ENCODE measurements at regions not wholly inside any gene's neighbourhood (a gene's known extent, or its start where the extent isn't known, plus 50 kb on each side); places are given as distances from the start of the nearest gene placed in this dataset.

DNA sequence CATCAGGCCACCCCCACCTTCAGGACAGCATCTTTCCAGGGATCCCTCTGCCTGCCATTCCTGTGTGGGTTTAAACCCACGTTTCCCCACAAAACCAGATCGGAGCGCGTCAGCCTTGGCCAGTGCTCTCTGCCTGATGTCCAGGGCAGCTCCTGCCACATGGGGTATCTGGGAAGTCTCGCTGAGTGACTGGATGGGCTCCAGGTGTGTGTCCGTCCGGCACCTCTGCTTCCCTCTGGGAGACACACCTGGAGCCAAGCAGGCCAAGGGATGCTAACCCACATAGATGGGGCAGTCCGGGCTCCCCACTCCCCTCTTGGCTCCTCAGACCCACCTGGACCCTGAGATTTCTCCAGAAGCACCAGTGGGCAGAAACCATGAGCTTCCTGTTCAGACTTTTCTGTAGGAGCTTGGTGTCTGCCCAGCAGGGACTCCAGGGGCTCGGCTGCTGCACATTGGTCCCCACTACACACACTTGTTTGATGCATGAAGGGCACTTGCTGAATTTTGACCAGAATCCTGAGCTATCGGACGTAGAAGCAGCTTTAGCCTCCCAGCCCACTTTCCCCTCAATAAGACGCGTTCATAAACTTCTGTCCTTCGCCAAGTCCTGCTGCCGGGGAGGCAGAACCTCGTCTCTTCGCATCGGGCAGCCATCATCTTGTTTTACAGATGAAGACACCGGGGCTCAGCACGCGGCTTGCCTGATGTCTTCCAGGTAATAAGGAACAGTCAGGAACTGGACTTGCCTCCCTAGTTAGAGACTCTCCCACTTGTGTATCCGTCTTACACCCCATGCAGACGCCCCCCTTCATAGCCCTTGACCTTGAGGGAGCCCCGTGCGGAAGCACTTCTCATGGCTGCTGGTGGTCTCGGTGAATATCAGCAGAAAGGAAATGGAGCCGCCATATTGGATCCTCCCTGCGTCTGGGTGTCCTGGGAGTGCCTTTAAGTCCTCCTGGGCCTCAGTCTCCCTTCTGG lies 91.6 kb upstream of the ZNF469 start:
- ATAC-seq (ENCODE audit: low read depth), result no peak
- Mint-ChIP-seq H3K27ac (no peak overlapping the region), H3K27me3 (peaks cover 15% of the 10 kb centered on the region), H3K9me3 (peaks cover 8% of the 10 kb centered on the region), H3K36me3 (peaks cover 2% of the 10 kb centered on the region), H3K4me3 (no peak overlapping the region), H3K4me1 (peaks cover 2% of the 10 kb centered on the region)
- DNase-seq (ENCODE audit: low spot score in 2 of 2), result no peak

DNA sequence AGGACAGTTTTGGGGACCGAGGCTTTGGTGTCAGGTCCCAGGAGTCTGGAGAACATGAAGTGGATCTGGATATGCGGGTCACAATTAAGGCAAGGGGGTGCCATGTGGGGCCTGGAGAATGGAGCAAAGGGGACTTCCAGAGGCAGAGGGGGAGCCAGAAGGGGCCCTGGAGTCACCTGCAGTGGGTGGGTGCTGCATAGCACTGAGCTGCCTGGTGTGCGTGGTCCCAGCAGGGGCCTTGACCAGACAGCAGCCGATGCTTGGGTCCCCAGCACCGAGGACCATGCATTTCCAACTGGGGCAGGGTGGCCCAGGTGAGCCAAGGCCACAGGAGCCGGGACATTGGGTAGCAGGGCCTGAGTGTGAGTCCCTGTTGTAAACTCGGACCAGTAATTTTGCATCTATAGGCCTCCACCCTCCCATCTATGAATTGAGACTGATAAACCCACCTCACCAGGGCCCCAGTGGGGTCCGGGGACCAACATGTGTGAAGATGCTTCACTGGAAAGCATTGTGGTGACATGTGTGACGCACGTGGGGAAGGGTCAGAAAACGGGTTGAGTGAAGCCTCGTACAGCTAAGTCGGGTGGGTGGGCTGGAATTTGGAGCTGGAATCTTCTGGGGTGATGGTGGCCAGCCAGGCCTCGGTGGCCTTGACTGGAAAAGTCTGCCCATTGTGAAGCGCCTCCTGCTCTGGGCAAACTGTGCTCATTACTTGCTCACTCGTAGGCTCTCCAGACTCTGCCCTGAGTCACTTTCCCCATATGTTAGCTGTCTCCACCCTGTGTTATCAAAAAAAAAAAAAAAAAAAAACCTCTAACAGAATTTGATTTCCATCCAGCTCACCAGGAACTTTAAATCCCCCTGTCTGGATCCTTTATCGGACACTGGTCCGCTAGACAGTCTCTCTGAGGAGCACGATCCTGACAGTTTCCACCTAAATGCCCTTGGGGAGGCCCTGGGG lies 90.5 kb upstream of the ZNF469 start:
- no peak for ATAC-seq (ENCODE audit: low read depth)
- H3K27ac Mint-ChIP-seq, result no peak overlapping the region
- H3K4me3 Mint-ChIP-seq, result no peak overlapping the region
- DNase-seq (ENCODE audit: low spot score in 2 of 2), result no peak
- peaks cover 15% of the 10 kb centered on the region for H3K27me3 Mint-ChIP-seq
- H3K9me3 Mint-ChIP-seq, result peaks cover 4% of the 10 kb centered on the region
- peaks cover 2% of the 10 kb centered on the region for H3K4me1 Mint-ChIP-seq
- H3K36me3 Mint-ChIP-seq, result peaks cover 2% of the 10 kb centered on the region

DNA sequence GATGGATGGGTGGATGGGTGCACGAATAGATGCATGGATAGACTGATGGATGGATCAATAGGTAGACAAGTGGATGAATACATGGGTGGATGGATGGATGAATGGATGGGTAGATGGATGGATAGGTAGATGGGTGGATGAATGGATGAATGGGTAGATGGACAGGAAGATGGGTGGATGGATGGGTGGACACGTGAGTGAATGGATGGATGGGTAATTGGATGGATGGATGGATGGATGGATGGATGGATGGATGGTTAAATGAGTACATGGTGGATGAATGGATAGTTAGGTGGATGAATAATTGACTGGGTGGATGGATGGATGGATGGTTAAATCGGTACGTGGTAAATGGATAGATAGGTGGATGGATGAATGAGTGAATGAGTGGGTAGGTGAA lies 89.7 kb upstream of the ZNF469 start:
- Mint-ChIP-seq H3K27me3 (peaks cover 16% of the 10 kb centered on the region), H3K4me1 (peaks cover 2% of the 10 kb centered on the region), H3K27ac (no peak overlapping the region), H3K36me3 (peaks cover 2% of the 10 kb centered on the region), H3K9me3 (peaks cover 4% of the 10 kb centered on the region), H3K4me3 (no peak overlapping the region)
- DNase-seq (ENCODE audit: low spot score in 2 of 2) (no peak), ATAC-seq (ENCODE audit: low read depth) (no peak)

DNA sequence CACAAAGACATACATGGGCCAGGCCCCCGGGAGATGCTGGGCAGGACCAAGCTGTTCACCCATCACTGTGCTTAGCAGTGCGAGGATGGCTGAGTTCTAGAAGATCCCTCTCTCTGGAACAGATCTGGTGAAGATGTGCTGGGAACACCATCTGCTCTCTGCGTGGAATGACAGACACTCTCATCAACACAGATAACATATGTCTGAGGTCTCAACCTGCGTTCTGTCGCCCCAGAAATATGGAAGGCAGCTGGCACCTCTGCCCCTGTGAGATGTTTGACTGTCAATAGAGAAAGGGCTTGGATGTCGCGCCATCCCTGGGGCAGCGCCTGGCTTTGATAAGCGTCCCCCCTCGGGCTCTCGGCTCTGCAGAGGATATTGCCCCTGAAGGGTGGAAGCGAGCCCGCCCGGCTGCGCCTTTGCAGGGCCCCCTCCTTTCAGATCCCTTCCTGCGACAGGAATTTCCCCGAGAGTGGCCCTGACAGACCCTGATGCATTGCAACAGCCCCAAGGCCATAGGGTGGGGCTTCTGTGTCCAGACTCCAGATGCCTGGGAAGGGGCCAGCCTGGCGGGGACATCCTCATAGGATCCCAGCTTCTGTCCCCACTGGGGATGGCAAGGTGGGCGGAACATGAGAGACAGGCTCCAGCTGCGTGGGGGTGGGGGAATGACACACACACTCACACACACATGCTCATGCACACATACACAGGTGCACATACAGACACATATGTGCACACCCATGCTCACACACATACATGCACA lies 86.9 kb upstream of the ZNF469 start:
- Mint-ChIP-seq H3K36me3 (peaks cover 2% of the 10 kb centered on the region), H3K4me3 (no peak overlapping the region), H3K4me1 (peaks cover 2% of the 10 kb centered on the region), H3K9me3 (peaks cover 4% of the 10 kb centered on the region), H3K27me3 (peaks cover 21% of the 10 kb centered on the region), H3K27ac (no peak overlapping the region)
- DNase-seq (ENCODE audit: low spot score in 2 of 2) (no peak), ATAC-seq (ENCODE audit: low read depth) (no peak)

DNA sequence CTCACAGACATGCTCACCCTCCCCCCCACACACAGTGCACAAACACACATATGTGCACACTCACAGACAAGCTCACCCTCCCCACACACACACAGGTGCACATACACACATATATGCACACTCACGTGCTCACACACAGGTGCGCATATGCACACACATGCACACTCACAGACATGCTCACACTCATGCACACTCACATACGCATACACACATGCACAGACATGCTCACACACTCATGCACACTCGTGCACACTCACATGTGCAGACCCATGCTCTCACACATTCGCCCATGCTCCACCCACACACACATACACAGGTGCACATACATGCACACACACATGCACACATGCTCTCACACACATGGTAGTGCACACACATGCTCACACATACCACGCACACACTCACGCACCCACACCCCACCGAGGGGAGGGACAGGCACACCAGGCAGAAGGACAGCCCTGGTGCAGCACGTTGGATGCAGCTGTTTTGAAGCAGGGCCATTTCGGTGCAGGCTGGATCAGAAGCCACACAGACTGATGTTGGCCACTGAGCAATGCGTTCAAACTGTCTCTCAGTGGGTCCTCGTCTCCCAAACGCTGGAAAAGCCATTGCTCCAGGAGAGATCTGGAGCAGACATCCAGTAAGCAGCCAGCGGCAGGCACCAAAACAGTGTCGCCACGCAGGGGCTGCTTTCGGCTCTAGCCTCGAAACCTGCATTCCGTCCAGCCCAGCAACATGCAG lies 86.2 kb upstream of the ZNF469 start:
- no peak for DNase-seq (ENCODE audit: low spot score in 2 of 2)
- Mint-ChIP-seq H3K4me3 (no peak overlapping the region), H3K9me3 (peaks cover 4% of the 10 kb centered on the region), H3K27me3 (peaks cover 21% of the 10 kb centered on the region), H3K36me3 (peaks cover 2% of the 10 kb centered on the region), H3K4me1 (peaks cover 2% of the 10 kb centered on the region), H3K27ac (no peak overlapping the region)
- ATAC-seq (ENCODE audit: low read depth), result no peak

DNA sequence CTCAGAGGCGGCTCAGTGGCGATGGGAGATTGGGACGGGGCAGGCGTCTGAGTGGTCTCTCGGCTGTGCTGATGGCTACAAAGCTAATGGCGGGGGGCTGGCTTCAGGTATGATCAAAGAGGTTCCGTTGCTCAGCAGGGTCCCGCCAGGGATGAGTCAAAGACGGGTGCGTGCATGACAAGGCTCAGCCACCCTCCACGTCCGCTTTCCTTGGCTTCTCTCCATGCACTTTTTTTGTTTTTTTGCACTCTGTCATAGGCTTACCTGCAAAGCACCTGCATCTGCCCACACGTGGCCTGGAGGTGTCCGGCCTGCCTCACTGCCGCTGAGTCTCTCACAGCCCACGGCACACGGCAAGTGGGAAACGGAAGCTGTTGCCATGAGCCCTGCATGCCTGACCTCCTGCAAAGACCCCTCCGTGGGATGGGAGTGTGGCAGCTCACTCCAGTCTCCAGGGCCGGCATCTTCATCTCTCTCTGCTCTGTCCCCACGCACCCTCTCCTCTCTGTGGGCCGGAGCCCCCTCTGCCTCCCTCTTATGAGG lies 85.5 kb upstream of the ZNF469 start:
- Mint-ChIP-seq H3K4me1 (peaks cover 2% of the 10 kb centered on the region), H3K27me3 (peaks cover 22% of the 10 kb centered on the region), H3K4me3 (no peak overlapping the region), H3K36me3 (peaks cover 2% of the 10 kb centered on the region), H3K27ac (no peak overlapping the region), H3K9me3 (peaks cover 4% of the 10 kb centered on the region)
- no peak for ATAC-seq (ENCODE audit: low read depth)
- no peak for DNase-seq (ENCODE audit: low spot score in 2 of 2)

DNA sequence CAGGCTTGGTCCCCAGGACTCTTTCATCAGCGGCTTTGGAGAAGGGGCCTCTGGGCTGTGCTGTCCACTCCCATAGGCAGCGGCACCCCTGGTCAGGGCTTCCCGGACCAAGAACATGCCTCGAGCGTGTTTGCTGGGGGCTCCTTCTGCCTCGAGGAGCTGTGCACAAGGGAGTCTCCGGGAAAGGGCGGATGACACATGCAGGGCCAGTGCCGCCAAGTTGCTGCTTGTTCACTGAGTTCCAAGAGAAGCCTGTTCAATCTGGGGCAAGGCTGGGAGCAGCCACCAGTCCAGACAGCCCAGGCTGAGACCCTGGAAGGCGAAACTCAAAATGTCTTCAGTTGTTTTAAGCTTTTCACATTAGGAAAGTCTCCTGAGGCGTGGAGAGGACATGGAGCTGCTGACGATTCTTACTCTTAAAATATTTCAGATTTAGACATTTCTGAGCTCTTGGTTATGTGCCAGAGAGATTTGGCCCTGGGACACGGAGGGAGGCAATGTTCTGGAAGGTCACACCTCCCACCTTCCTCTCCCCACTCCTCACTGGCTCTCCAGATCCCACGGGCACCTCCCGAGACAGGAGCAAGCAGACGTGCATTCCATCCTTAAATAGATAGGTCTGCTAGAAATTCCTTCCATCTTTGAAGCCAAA lies 84.5 kb upstream of the ZNF469 start:
- H3K27ac Mint-ChIP-seq, result no peak overlapping the region
- H3K9me3 Mint-ChIP-seq, result no peaks in the 10 kb centered on the region
- peaks cover under 1% of the 10 kb centered on the region for H3K4me1 Mint-ChIP-seq
- no peaks in the 10 kb centered on the region for H3K36me3 Mint-ChIP-seq
- DNase-seq (ENCODE audit: low spot score in 2 of 2) (no peak), ATAC-seq (ENCODE audit: low read depth) (no peak)
- H3K4me3 Mint-ChIP-seq, result no peak overlapping the region
- H3K27me3 Mint-ChIP-seq, result peaks cover 19% of the 10 kb centered on the region

DNA sequence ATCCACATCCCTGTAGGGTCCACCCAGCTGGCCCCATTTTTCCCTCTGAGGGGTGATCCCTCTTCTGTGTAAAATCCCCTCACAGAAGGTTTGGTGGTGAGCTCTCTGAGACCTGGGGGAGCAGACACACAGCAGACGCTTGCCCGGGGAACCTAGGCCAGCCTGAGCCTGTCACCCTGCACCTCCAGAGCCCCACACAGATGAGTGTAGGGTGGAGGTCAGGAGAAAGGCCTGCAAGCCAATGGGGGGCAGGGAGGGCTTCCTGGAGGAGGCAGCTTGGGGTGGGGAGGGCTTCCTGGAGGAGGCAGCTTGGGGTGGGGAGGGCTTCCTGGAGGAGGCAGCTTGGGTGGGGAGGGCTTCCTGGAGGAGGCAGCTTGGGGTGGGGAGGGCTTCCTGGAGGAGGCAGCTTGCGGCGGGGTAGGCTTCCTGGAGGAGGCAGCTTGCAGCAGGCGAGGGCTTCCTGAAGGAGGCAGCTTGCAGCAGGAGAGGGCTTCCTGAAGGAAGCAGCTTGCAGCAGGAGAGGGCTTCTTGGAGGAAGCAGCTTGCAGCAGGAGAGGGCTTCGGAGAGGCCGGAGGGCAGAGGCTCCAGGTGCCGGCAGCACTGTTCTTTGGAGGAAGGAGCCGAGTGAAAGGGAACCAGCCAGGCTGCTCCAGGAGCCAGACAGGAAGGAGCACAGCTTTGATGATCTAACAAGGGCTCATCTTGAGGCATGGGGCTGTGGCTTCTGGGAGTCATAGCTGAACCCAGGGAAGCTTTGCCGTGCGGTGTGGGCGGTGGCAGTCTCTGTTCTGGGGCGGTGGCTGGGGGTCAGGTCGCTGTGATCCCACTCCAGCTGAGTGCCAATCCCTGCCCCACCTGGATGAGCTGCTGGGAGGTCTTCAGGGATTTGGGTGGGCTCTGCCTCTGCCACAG lies 83.7 kb upstream of the ZNF469 start:
- Mint-ChIP-seq H3K9me3 (no peaks in the 10 kb centered on the region), H3K4me1 (no peaks in the 10 kb centered on the region), H3K4me3 (no peak overlapping the region), H3K36me3 (no peaks in the 10 kb centered on the region), H3K27ac (no peak overlapping the region), H3K27me3 (peaks cover 21% of the 10 kb centered on the region)
- DNase-seq (ENCODE audit: low spot score in 2 of 2), result no peak
- no peak for ATAC-seq (ENCODE audit: low read depth)

DNA sequence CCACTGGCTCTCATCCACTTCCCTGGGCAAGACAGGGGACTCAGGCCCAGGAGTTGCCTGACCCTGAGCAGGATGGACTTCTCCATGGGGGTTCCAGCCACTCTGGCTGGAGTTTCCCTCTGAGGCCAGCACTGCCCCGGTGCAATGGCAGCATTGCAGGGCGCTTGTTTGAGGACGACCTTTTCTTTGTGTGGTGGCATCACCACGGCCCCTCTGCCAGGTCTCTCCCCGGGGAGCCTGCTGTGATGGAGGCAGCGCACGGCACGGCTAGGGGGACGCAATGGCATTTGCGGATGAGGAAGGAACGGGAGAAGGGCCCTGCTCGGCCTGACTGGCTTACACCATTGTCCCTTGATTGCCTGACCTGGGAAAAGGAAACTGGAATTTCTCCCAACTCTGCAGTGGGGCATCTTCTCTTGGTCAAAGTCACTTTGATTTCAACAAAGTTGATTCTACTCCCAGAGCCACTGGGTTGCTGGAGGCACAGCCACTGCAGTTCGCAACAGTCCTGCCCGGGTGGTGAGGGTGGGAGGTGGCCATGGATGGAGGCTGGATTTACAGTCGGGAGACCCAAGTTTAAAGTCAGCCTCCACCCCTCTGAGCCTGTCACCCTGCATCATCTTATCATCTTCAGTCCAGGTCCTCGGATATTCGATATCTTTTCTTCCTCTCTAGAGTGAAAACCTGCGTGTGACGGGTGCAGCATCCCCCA lies 82.9 kb upstream of the ZNF469 start:
- Mint-ChIP-seq H3K27me3 (peaks cover 15% of the 10 kb centered on the region), H3K27ac (no peak overlapping the region), H3K4me1 (no peaks in the 10 kb centered on the region), H3K9me3 (no peaks in the 10 kb centered on the region), H3K36me3 (no peaks in the 10 kb centered on the region), H3K4me3 (no peak overlapping the region)
- ATAC-seq (ENCODE audit: low read depth) (no peak), DNase-seq (ENCODE audit: low spot score in 2 of 2) (no peak)

DNA sequence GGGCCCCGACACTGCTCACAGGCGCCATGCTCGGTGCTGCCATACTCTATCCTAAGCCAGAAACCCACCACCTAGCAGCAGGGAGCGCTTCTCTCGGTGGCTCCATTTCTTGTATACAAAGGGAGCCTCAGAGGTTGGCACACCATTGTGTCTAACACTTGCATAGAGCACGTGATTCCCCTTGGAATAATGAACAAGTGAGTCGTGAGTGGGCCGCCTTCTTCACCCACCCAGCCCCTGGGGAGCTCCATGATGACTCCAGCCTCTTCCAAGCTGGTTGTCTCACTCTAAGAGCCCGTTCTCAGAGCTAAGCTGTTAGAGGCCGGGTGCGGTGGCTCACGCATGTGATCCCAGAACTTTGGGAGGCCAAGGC lies 82.3 kb upstream of the ZNF469 start:
- ATAC-seq (ENCODE audit: low read depth) (no peak), DNase-seq (ENCODE audit: low spot score in 2 of 2) (no peak)
- H3K4me3 Mint-ChIP-seq, result no peak overlapping the region
- H3K27me3 Mint-ChIP-seq, result peaks cover 15% of the 10 kb centered on the region
- H3K27ac Mint-ChIP-seq, result no peak overlapping the region
- H3K36me3 Mint-ChIP-seq, result no peaks in the 10 kb centered on the region
- no peaks in the 10 kb centered on the region for H3K4me1 Mint-ChIP-seq
- peaks cover under 1% of the 10 kb centered on the region for H3K9me3 Mint-ChIP-seq

DNA sequence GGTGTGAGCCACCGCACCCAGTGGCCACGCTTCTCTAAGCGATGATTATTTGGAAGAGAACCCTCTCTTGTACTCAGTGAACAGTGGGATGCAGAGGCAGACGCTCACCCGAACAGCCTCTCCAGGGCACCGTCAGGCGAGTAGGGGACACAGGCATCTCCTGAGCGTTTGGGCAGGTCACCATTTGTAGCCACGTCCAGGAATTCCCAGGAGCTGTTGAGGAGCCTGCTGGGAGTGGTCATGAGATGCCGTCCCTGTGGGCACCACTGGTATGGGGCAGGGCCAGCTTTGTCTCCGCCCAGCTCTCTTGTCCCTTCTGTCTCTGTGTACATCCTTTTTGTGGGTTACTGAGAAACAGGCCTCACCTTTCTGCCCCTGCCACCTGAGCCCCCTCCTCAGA lies 81.3 kb upstream of the ZNF469 start:
- Mint-ChIP-seq H3K27ac (no peak overlapping the region), H3K4me1 (no peaks in the 10 kb centered on the region), H3K9me3 (peaks cover 4% of the 10 kb centered on the region), H3K36me3 (no peaks in the 10 kb centered on the region), H3K27me3 (peaks cover 19% of the 10 kb centered on the region), H3K4me3 (no peak overlapping the region)
- no peak for DNase-seq (ENCODE audit: low spot score in 2 of 2)
- ATAC-seq (ENCODE audit: low read depth), result no peak

Measured in memory B cell (primary cell).